CD4-positive, alpha-beta T cell treated with Interleukin-2 at 100 ng/mL for 4 hours (primary cell): ENCODE measurements at regions not wholly inside any gene's neighbourhood (a gene's known extent, or its start where the extent isn't known, plus 50 kb on each side); places are given as distances from the start of the nearest gene placed in this dataset.

Experiments
- DNase-seq: peaks from one replicate; pipeline ENCODE4 v3.0.0-alpha.2; 2020; ENCODE audit warnings: low spot score

DNA sequence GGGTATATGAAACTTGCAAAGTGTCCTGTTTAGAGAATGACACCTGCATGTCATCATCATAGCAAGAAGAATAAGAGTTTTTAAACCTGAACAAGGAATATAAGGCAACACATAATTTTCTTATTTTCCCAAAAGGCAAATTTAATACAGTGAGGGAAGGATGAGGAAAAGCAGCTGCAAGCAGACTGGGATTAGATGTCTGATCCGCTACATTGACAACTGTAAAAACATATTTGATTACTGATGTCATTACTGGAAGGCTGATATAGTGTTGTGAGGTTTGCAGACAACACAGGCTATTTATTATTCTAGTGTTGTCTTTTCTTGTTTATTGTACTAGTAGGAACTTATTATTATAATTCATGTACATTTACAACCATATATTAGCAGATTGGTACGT lies 528.7 kb downstream of the ZIC1 start:
- no peak for DNase-seq

DNA sequence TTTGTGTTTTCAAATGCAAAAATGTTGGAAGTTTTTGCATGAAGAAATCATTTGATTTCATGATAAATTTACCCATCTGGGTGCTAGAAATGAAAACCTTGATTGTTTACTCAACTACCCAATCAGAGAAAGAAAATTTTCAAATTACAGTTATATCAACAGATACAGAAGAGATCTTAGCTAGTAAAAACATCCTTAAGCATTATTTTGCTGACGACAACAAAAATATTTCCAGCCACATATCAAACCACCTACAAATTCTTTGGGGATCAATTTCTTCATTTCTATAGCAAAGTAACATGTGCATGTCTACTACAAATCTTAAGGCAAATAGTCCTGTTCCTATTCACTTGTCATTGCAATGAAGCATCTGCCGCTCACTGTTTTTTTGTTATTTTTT lies 530.3 kb downstream of the ZIC1 start:
- DNase-seq: no peak

DNA sequence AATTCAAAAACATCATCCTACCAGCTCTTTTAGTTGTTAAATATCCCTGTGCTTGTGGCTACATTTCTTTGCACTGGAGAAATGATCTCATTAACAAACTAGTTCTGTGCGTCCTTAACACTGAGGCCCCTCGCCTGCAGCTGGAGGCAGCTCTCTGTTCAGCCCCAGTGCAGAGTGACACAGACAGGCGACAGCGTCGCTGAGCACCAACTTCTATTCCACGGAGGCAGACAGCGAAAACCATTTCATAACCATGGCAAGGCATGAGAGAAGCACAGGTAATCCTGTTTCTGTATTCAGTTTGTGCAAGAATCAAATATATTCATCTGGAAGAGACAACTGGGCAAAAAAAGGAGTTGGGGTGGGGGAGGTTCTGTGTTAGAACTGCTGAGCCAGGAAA lies 530.7 kb downstream of the ZIC1 start:
- DNase-seq: no peak

DNA sequence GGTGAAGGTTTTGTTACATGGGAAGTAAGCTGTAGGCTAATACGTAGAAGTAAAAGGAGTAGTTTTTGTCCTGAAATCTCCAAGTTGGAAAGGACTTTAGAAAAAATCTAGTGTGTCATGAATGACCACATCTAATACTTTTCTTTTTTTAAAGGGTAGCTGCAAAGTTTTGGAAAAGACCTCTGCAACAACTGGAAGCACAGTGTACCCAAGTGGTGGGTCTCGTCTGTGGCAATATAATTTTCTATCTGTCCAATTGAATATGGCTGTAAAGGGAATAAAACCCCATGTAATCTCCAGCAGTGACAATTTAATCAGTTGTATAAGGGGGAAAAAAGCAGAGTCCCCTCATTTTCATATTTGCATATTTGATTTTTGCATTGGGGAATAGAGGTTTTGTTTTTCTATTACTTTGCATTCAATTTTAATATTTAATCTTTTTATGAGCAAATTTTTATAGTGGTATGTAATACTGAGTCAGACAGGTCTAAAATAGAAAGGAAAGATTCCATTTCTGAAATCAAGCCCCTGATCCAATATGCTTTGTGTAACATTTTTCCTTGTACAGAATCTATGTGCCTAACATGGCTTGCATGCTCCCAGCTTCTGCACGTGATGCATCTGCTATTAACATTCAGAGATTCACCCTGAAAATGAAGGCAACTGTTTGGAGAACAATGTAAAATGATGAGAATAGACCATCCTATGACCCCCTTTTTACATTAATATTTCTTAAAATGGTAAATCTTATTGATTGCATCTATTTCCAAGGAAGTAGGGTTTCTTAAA lies 531.4 kb downstream of the ZIC1 start:
- DNase-seq: no peak

DNA sequence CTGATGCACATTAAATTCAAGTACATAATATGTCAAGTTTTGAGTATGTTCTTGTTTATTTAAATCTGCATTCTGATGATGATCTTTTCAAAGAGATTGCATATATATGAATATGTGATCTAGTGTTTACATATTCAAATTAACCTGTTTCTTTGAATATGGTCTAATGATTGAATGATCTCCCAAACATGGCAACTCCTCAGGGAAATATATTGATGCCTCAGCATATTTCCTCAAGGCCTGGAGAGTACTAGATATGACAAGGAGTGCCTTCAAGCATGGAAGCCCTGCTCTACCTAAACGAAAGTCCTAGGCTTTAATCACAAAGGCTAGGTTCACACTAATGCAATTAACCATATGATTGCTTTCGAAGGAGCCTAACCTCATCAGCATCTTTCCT lies 532.8 kb downstream of the ZIC1 start:
- DNase-seq: no peak

DNA sequence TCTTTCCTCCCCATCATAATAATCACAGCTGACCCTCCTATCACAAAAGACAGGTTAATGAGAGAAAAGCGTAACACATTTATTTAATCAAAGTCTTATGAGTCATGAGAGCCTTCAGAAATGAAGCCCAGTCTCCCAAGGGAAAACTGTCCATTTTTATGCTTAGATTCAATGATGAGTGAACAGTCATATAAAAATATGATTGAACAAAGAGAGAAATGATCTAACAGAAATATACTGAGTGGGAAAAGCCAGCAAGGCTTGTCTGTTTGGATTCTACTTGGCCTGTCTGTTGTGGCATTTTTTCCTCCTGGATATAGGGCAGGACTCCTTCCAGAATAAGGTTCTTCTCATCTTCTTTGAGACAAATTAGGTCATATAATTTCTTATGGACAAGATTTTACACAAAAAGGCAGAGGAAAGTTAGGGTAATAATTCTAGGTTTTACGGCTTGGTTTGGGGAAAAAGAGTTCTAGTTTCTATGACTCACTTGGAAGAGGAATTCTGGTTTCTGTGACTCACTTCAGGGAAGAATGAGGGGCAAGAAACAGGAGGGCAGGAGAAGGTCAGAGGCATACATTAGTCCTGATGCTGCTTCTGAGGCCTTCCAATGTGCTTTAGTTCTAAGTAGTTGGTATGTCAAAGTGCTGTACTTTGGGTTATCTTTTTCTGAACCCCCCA lies 534.2 kb downstream of the ZIC1 start:
- DNase-seq: no peak

DNA sequence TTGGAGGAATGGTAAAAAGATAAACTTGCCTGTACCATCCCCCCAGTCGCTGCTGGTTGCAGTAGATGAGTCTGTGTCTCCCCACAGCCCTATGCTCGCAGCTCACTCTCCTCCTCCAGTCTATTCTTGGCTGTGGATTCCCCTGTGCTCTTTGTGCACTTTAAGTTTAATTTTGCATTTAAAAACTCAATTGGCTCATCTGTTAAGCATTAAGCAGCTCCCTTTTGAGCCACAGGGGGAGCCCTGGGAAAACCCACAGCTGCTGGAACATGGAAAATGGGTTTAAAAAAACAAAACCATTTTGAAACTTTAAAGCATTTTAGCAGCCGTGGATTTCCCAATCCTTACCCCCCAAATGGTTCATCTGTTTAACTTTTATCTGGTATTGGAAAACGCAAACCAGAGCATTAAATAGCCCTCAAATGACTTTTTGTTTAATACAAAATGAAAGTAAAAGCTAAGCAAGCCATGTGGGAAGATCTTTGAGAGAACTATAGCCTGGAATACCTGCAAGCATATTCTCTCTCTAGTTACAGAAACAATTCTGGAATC lies 536.9 kb downstream of the ZIC1 start:
- DNase-seq: no peak

DNA sequence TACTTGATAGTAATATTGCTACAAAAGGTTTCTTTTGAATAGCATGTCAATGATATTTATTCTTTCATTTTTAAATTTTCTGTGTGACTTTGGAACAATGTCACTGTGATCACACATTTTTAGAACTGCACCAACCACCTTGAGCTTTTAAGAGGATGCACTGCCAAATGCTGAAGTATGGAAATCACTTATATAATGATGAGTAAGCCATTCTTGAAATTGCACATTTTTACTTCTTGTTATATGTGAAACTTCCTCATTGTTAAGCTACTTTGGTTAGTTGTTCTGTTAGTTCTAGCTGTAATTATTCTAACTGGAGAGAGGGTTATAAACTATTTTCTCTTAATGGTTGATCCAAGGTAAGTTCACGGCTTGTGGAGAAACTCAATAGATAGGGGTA lies 547.5 kb downstream of the ZIC1 start:
- DNase-seq: no peak

DNA sequence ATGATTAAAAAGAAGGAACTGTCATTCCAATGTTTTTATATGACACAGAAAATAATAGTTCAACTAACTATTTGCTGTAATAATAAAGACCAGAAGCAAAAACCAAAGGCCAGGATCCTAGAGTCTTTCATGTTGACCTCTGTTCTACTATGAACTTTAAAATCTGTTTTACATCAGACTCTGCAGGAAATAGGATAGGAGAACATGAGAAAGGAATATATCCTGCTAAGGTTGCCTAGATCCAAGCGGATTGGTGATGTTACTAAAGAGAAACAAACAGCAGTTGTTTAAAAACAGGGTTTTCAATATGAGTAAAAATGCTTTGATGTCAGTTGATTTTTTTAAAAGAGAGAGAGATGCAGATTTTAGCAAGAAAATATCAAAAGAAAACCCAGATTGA lies 549.6 kb downstream of the ZIC1 start:
- DNase-seq: no peak

DNA sequence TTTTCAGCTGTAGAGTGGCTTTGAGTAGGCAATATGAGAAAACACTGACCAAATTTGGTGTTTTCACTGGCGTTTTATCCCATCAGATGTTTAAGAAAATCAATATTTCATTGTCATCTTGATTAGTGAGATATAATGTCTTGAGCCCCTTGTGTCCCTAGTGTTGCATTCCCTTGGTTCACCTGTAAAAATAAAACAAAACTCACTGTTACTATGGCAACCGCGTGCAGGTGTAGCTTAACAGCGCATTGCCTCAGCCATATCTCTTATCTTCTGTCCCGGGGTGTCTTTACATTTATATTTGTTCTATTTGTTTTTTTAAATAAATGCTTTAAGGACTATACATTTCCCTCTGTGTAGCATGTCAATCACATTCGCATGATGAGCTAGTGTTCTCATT lies 551.6 kb downstream of the ZIC1 start:
- no peak for DNase-seq

DNA sequence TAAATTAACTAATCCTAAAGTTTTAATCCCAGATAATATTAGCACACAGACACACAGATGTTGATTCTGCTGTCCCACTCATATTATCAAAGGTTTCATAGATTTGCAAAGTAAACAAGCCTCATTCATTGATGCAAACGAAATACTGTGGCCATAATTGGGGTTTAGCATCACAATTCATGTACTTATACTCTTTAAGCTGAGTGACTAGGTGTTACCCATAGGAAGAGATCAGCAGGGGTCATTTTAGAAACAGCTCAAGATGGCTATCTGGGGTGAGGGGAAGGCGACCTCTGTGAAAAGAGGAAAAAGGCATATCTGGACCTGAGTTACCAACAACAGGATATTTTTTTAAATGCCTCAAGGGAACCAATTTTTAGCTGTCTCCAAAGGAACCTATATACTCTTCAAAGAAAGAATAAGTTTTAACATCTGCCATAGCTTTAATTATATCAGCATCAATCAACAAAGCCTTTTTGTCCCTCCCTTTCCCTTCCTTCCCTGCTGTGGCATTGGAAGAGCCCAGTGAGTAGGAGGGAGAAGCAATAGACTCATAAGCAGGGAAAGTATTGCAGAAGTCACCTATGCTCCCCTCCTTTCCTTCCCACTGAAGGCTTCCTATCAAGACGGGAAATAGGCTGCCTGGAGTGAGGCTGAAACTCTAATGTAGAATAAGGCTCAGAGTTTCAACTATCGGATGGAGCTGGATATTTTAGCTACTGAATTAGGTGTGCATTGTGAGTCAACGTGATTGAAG lies 553.4 kb downstream of the ZIC1 start:
- no peak for DNase-seq

DNA sequence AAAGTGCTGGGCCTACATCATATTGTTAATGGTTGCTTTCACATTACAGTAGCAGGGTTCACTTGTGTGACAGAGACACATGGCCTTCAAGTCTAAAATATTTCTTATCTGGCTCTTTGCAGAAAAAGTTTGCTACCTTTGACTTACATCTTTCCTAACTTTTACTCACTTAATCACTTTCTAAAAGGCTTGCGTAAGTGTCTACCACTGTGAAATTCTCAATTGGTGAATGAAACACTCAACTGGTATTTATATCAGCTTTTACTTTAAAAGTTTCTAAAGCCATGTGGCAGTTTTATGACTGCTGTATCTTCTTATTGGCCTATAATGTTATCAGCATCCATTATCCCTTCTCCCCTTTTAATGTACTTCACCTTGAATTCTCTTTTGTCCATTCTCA lies 554.5 kb downstream of the ZIC1 start:
- DNase-seq: no peak

DNA sequence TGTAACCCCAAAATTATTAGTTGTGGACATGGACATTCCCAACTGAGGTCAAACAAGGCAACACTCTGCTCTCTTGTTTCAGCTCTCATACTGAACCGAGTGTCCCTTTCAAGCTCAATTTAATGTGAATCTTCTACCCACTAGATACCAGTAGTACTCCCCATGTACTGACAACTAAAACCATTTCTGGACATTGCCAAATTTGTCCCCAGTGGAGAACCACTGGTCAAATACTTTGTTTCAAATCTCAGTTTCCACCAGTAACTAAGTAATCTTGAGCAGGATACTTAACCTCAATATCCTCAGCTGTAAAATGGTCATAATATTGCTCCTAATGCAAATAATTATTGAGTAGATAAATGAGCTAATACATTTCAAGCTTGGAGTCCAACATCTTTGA lies 566.0 kb downstream of the ZIC1 start:
- no peak for DNase-seq

DNA sequence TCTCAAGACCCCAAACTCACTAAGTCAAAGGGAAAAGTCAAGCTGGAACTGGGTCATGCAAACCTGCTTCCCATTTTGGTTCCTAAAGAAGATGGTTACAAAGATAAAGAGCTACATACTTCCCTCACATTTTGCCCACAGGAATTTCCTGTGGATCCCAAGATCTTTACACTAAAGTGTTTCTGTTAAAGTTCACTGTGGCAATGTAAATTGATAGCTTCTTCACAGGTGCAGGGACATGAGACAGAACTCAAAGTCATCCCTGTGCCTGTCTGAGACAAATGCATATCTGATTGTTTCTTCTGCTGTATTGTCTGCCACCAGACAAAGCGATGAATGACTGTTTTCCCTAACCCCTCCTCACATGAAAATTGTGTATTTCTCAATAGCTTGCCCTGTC lies 567.8 kb downstream of the ZIC1 start:
- no peak for DNase-seq

DNA sequence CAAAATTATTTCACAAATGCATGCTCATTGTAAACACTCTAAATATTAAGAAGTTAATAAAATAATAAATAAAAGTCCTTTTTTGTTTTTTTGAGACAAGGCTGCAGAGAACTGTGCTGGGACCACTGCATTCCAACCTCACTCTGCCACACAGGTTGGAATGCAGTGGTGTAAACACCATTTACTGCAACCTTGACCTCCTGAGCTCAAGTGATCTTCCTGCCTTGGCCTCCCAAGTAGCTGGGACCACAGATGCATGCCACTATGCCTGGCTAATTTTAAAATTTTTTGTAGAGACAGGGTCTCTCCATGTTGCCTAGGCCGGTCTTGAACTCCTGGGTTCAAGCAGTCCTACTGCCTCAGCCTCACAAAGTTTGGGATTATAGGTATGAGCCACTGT lies 578.4 kb downstream of the ZIC1 start:
- no peak for DNase-seq

DNA sequence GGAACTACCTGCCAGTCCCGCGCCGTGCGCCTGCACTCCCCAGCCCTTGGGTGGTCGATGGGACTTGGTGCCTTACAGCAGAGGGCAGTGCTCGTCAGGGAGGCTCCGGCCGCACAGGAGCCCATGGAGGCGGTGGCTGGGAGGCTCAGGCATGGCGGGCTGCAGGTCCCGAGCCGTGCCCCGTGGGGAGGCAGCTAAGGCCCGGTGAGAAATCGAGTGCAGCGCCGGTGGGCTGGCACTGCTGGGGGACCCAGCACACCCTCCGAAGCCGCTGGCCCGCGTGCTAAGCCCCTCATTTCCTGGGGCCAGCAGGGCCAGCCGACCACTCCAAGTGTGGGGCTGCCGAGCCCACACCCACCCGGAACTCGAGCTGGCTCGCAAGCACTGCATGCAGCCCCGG lies 580.2 kb downstream of the ZIC1 start:
- no peak for DNase-seq

DNA sequence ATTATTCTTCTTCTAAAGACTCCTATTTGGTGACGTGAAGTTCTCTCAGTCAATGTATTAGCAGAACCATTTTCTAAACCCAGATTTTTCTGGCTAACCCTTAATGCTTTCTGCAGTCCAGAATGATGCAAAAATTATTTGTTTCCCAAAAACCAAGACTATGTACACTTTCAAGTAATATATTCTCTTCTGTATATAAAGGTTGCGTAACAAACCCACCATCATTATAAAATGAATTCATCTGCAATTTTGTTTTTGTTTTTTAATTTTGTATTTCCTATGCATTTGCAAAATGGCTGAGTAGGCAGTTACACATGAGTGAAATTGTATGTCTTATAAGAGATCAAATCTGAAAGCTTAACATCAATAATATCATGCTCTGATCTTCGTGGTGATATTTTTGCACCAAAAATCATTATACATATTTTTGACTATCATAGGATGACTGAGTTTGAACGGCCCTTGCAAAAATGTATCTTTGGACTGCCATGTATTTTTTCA lies 593.6 kb downstream of the ZIC1 start:
- no peak for DNase-seq

DNA sequence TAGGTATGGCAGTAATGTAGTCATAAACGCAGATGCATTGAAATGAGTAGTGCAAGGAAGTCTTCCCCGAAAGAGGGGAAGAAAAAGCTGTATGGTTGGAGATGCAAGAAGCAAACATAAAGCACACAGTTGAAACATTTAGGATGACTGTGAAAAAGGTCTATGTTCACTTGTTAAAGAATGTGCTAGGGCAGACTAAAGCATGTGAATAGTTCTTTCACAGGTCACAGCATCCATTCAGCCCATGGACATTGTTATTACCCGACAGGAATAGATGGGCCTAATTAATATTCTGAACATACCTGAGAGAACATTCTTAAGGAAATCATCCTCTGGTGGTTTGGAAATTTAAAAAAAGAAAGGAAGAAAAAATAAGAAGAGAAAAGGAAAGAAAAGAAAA lies 595.2 kb downstream of the ZIC1 start:
- DNase-seq: no peak

DNA sequence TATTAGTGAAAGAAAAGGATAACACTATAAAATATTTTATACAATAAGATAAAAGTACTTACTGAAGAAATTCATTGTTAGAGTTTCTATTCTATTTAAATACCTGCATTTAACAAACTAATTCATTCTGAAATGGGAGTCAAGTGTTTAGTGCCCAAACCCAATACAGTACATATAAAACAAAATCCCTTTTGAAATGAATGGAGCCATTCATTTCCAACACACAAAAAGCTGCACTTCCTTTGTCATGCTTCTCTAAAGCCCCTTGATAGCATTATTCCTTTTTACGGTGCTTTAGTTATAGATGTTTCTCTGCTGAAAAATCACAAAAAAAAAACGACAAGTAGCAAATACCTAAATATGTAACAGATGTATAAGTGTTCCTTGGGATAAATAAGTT lies 596.3 kb downstream of the ZIC1 start:
- DNase-seq: no peak

DNA sequence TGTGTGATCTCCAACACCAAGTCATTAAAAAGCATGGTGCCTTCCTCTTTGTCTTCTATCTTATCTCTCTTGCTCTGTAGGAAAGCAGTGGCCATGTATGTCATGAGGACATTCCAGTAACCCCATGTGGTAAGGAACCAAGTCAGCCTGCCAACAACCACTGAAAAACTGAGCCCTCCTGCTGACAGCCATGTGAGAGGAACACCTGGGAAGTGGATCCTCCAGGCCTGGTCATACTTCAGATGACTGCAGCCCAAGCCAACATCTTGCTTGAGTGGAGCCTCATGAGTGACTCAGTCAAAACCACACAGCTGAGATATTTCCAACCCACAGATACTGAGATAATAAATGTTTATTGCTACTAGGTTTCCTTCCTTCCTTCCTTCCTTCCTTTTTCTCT lies 597.3 kb downstream of the ZIC1 start:
- no peak for DNase-seq

DNA sequence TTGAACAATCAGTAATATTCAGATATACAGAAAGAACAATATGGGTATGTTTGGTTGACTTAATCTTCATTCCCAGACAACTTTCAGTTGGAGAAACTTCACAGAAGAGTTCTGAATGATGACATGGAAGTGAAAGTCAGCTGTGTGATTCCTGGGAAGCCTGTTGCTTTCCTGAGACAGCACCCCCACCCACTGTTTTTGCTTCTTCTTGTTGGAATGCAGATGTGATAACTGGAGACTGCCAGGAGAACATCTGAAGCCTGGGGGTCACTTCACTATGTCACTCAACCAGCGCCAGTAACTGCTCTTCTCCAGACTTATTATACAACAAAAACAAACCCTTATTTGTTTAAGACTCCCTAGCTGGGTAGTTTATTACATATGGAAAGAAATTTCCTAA lies 599.4 kb downstream of the ZIC1 start:
- no peak for DNase-seq

DNA sequence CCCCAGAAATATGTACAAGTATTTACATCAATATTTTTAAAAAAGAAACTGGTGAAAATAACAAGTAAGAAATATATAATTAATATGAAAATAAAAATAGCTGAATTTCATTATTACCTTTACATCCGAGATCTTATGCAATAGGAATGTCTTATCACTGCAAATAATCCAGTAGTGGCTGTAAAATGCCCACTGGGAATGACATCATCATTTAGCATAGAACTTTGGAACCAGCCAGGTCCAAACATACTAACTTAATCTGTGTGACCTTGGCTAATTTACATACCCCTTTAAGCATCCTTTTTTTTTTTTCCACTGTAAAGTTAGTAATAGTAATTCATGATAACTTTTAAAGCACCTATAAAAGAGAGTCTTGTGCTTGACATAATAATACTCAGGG lies 611.7 kb downstream of the ZIC1 start:
- no peak for DNase-seq

DNA sequence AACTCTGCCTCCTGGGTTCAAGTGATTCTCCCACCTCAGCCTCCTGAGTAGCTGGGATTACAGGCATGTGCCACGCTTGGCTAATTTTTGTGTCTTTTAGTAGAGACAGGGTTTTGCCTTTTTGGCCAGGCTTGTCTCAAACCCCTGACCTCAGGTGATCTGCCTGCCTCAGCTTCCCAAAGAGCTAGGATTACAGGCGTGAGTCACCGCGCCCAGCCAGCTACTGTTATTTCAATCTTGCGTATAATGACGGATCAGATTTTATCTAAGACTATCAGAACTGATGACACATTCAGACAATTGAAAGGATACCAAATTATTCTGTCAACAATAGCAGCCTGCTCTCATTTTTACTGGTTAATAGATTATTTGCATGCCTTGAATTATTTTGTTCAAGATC lies 612.2 kb downstream of the ZIC1 start:
- no peak for DNase-seq
